Neuronal stem cell (in vitro differentiated cells): ENCODE measurements at regions not wholly inside any gene's neighbourhood (a gene's known extent, or its start where the extent isn't known, plus 50 kb on each side); places are given as distances from the start of the nearest gene placed in this dataset.
"Not testable (repeated sequence)": the region's sequence is repeated elsewhere in the genome, so short reads cannot be mapped to it uniquely, and the experiment has no call there.

ENCODE experiments used
- DNase-seq: peaks from one replicate; pipeline ENCODE4 v3.0.0-alpha.2; 2013; ENCODE audit warnings: low spot score
- H2AFZ ChIP-seq: one replicate; pipeline ENCODE4 v1.6.1; 2013; ENCODE audit warnings: mild to moderate bottlenecking, low read length, inconsistent platforms
- H2AK5ac ChIP-seq: 2 replicates; pipeline ENCODE4 v1.6.1; 2013; ENCODE audit warnings: low read depth, mild to moderate bottlenecking, inconsistent platforms, low read length, moderate library complexity, mixed read lengths
- H2BK120ac ChIP-seq: 2 replicates; pipeline ENCODE4 v1.6.1; 2013; ENCODE audit warnings: low read depth, mild to moderate bottlenecking, inconsistent platforms, low read length, moderate library complexity, mixed read lengths
- H2BK12ac ChIP-seq: one replicate; pipeline ENCODE4 v1.6.1; 2013; ENCODE audit warnings: low read length, inconsistent platforms
- H2BK15ac ChIP-seq: 2 replicates; pipeline ENCODE4 v1.6.1; 2013; ENCODE audit warnings: mild to moderate bottlenecking, low read length, inconsistent platforms, mixed read lengths
- H2BK5ac ChIP-seq: one replicate; pipeline ENCODE4 v1.6.1; 2013; ENCODE audit warnings: inconsistent platforms, mild to moderate bottlenecking, low read length, moderate library complexity
- H3K14ac ChIP-seq: one replicate; pipeline ENCODE4 v1.6.1; 2013; ENCODE audit warnings: low read length, inconsistent platforms
- H3K18ac ChIP-seq: 2 replicates; pipeline ENCODE4 v1.6.1; 2013; ENCODE audit warnings: low read length, inconsistent platforms
- H3K23ac ChIP-seq: 2 replicates; pipeline ENCODE4 v1.6.1; 2013; ENCODE audit warnings: low read depth, mild to moderate bottlenecking, mixed read lengths, low read length, inconsistent platforms; ENCODE audit not compliant: poor library complexity
- H3K27ac ChIP-seq: replicated peaks from 3 replicates; pipeline ENCODE4 v1.5.1; 2013; ENCODE audit warnings: low read length, inconsistent platforms
- H3K27me3 ChIP-seq, 3 experiments: 2 replicates each; pipeline ENCODE4 v1.6.1; 2013; ENCODE audit warnings: low read length in 3 of 3, mild to moderate bottlenecking in 2 of 3, inconsistent platforms in 1 of 3, low read depth in 1 of 3, mixed read lengths in 1 of 3, moderate library complexity in 1 of 3; ENCODE audit not compliant: control insufficient read depth in 3 of 3, insufficient read depth in 3 of 3
- H3K36me3 ChIP-seq, 2 donors: replicated peaks in 1 of 2; 2 replicates each; pipeline ENCODE4 v1.6.1; 2013; ENCODE audit warnings: low read length in 2 of 2; ENCODE audit not compliant: control insufficient read depth in 2 of 2, insufficient read depth in 2 of 2
- H3K4ac ChIP-seq: 2 replicates; pipeline ENCODE4 v1.6.1; 2013; ENCODE audit warnings: inconsistent platforms, mild to moderate bottlenecking, low read length, moderate library complexity
- H3K4me1 ChIP-seq, 2 donors: 1 replicate in 1 of 2; 2 replicates in 1 of 2; pipeline ENCODE4 v1.6.1; 2013; ENCODE audit warnings: low read length in 2 of 2, low read depth in 1 of 2; ENCODE audit not compliant: control insufficient read depth in 2 of 2, insufficient read depth in 1 of 2
- H3K4me2 ChIP-seq: one replicate; pipeline ENCODE4 v1.6.1; 2013; ENCODE audit warnings: mild to moderate bottlenecking, low read length, inconsistent platforms; ENCODE audit not compliant: insufficient read depth, poor library complexity, severe bottlenecking
- H3K4me3 ChIP-seq, 2 donors: 2 replicates each; pipeline ENCODE4 v1.5.1; 2013; ENCODE audit warnings: low read length in 2 of 2, mild to moderate bottlenecking in 2 of 2, inconsistent platforms in 1 of 2, moderate library complexity in 1 of 2
- H3K79me1 ChIP-seq: one replicate; pipeline ENCODE4 v1.6.1; 2013; ENCODE audit warnings: low read depth, mild to moderate bottlenecking, inconsistent platforms, low read length, moderate library complexity
- H3K9ac ChIP-seq: one replicate; pipeline ENCODE4 v1.6.1; 2013; ENCODE audit warnings: mild to moderate bottlenecking, low read depth, low read length, inconsistent platforms; ENCODE audit not compliant: poor library complexity
- H3K9me3 ChIP-seq, 2 donors: replicated peaks in 1 of 2; 2 replicates each; pipeline versions ENCODE3 to v1.6.1; 2013; ENCODE audit warnings: low read length in 2 of 2, mild to moderate bottlenecking in 2 of 2, inconsistent platforms in 1 of 2, low read depth in 1 of 2, mixed read lengths in 1 of 2, moderate library complexity in 1 of 2; ENCODE audit not compliant: control insufficient read depth in 2 of 2, insufficient read depth in 1 of 2
- H4K8ac ChIP-seq: one replicate; pipeline ENCODE4 v1.6.1; 2013; ENCODE audit warnings: low read depth, mild to moderate bottlenecking, inconsistent platforms, low read length, moderate library complexity
- H4K91ac ChIP-seq: one replicate; pipeline ENCODE4 v1.6.1; 2013; ENCODE audit warnings: low read length, low read depth, mild to moderate bottlenecking, inconsistent platforms; ENCODE audit not compliant: poor library complexity
- WGBS, 2 donors: extraction: QIAGEN DNeasy Blood & Tissue Kit; methylation state at CpG; one replicate each; pipeline ENCODE4 v1.1.7; 2013; ENCODE audit warnings: missing lambda C conversion rate in 2 of 2, mixed read lengths in 1 of 2; ENCODE audit not compliant: insufficient read length in 2 of 2, insufficient replicate concordance in 1 of 2; ENCODE audit errors: extremely low coverage in 2 of 2; 5-methylcytosine and 5-hydroxymethylcytosine counted together

- not testable (repeated sequence) for H2AK5ac ChIP-seq
Observed at GRCh38 chr10:117481011-117481410, 61.5 kb upstream of the EMX2 start.

GRCh38 chr10:117480097-117480496 lies 62.4 kb upstream of the EMX2 start:
- H3K36me3 ChIP-seq = no peaks in the 10 kb centered on the region
- no peak overlapping the region for H2AFZ ChIP-seq
- H3K9ac ChIP-seq = no peak overlapping the region
- DNase-seq = no peak
- no peak overlapping the region for H3K23ac ChIP-seq
- no peak overlapping the region for H2BK15ac ChIP-seq
- no peak overlapping the region for H2BK5ac ChIP-seq
- no peak overlapping the region for H3K4me3 ChIP-seq
- H2BK120ac ChIP-seq = no peak overlapping the region
- H3K4me1 ChIP-seq = no peaks in the 10 kb centered on the region
- no peak overlapping the region for H4K91ac ChIP-seq
- H2AK5ac ChIP-seq = no peak overlapping the region
- H3K79me1 ChIP-seq = no peaks in the 10 kb centered on the region
- no peak overlapping the region for H3K27ac ChIP-seq
- no peak overlapping the region for H2BK12ac ChIP-seq
- no peak overlapping the region for H3K18ac ChIP-seq
- no peak overlapping the region for H3K4me2 ChIP-seq
- H3K9me3 ChIP-seq = no peaks in the 10 kb centered on the region
- peaks cover 0 to 3% (median 0%) of the 10 kb centered on the region in 3 experiments for H3K27me3 ChIP-seq
- H3K14ac ChIP-seq = no peak overlapping the region
- no CpG with 5 or more reads among the region's 1 CpG for WGBS, 2 donors
- H3K4ac ChIP-seq = no peak overlapping the region
- H4K8ac ChIP-seq = no peak overlapping the region

More at GRCh38 chr10:117481011-117481410, 61.5 kb upstream of the EMX2 start:
- H2BK15ac ChIP-seq, H2BK5ac ChIP-seq, H2BK120ac ChIP-seq, H2AFZ ChIP-seq, DNase-seq, H3K14ac ChIP-seq, H3K4me2 ChIP-seq, H3K27ac ChIP-seq, H3K4me3 ChIP-seq, H3K23ac ChIP-seq, H3K27me3 ChIP-seq, H4K8ac ChIP-seq, H4K91ac ChIP-seq, H3K79me1 ChIP-seq, H3K4ac ChIP-seq, H3K18ac ChIP-seq, H2BK12ac ChIP-seq, H3K4me1 ChIP-seq, H3K9ac ChIP-seq, H3K9me3 ChIP-seq, H3K36me3 ChIP-seq: not testable (repeated sequence)
- WGBS, 2 donors = no CpG with 5 or more reads among the region's 6 CpGs

- Histone ChIP-seq H3K9me3 (no peaks in the 10 kb centered on the region), H2BK12ac (no peak overlapping the region), H2AK5ac (no peak overlapping the region), H3K9ac (no peak overlapping the region), H4K91ac (no peak overlapping the region), H2BK15ac (no peak overlapping the region), H3K27me3 (no peaks in the 10 kb centered on the region), H2BK5ac (no peak overlapping the region), H3K18ac (no peak overlapping the region), H3K27ac (no peak overlapping the region), H3K4me3 (no peak overlapping the region), H3K36me3 (no peaks in the 10 kb centered on the region), H3K23ac (no peak overlapping the region), H3K4me2 (no peak overlapping the region), H3K79me1 (no peaks in the 10 kb centered on the region), H3K4ac (no peak overlapping the region), H3K14ac (no peak overlapping the region), H2BK120ac (no peak overlapping the region), H4K8ac (no peak overlapping the region), H2AFZ (no peak overlapping the region), H3K4me1 (no peaks in the 10 kb centered on the region)
- no CpG with 5 or more reads among the region's 5 CpGs for WGBS, 2 donors
- no peak for DNase-seq
Observed at GRCh38 chr10:117477961-117478670, 64.4 kb upstream of the EMX2 start.

GRCh38 chr10:117477211-117477947 lies 65.2 kb upstream of the EMX2 start:
- peak overlapping the region; percentile 64 for H2AFZ ChIP-seq
- H2BK120ac ChIP-seq = no peak overlapping the region
- H4K8ac ChIP-seq = no peak overlapping the region
- H3K9ac ChIP-seq = no peak overlapping the region
- H2AK5ac ChIP-seq = no peak overlapping the region
- no peaks in the 10 kb centered on the region for H3K79me1 ChIP-seq
- no peaks in the 10 kb centered on the region for H3K4me1 ChIP-seq
- H3K18ac ChIP-seq = no peak overlapping the region
- H3K23ac ChIP-seq = no peak overlapping the region
- no peaks in the 10 kb centered on the region for H3K27me3 ChIP-seq
- H3K4ac ChIP-seq = no peak overlapping the region
- H3K4me3 ChIP-seq = no peak overlapping the region
- no peak overlapping the region for H2BK5ac ChIP-seq
- no peaks in the 10 kb centered on the region for H3K36me3 ChIP-seq
- no CpG with 5 or more reads among the region's 2 CpGs for WGBS, 2 donors
- no peak overlapping the region for H3K27ac ChIP-seq
- H3K4me2 ChIP-seq = no peak overlapping the region
- no peak overlapping the region for H3K14ac ChIP-seq
- no peak overlapping the region for H2BK12ac ChIP-seq
- H2BK15ac ChIP-seq = no peak overlapping the region
- DNase-seq = no peak
- no peaks in the 10 kb centered on the region for H3K9me3 ChIP-seq
- H4K91ac ChIP-seq = no peak overlapping the region
